Cerebellar cortex (tissue), 1 donor: ENCODE measurements at regions not wholly inside any gene's neighbourhood (a gene's known extent, or its start where the extent isn't known, plus 50 kb on each side); places are given as distances from the start of the nearest gene placed in this dataset.

ENCODE experiments used
- DNase-seq: peaks from one replicate; pipeline ENCODE4 v3.0.0-alpha.2; 2015; ENCODE audit warnings: low spot score

DNA sequence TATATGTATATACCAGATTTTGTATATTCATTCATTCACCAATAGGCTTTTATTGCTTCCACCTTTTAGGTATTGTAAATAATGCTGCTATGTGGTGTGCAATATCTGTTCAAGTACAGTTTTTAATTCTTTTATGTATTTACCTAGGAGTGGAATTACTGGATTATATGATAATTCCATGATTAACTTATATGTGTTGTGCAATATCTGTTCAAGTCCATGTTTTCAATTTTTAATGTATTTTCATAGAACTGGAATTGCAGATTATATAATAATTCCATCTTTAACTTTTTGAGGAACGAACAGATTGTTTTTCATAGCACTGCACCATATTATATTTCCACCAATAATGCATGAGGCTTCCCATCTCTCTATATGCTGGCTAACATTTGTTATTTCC, 50.6 kb upstream of the L3MBTL4 start:
- DNase-seq = no peak

DNA sequence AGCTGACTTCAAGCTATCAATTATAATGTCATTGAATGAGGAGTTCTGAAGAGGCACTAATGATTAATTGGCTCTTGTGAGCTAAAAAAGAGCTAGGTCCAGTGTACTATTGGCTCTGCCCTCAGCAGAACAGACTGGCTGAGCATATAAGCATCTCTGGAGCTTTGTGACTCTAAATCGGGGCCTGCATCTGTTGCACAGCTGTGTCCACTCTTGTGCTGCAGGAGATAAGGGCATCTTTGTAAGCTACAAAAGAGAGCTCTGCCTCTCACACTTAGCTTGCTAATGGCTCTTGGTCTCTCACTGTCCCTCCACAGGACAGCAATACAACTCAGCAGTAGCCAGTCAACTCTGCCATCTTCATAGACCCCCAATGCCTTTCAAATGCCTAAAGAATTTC, 61.5 kb upstream of the L3MBTL4 start:
- DNase-seq = no peak

- DNase-seq = no peak
Observed at GRCh38 chr18:6476880-6477279, 62.2 kb upstream of the L3MBTL4 start.

DNA sequence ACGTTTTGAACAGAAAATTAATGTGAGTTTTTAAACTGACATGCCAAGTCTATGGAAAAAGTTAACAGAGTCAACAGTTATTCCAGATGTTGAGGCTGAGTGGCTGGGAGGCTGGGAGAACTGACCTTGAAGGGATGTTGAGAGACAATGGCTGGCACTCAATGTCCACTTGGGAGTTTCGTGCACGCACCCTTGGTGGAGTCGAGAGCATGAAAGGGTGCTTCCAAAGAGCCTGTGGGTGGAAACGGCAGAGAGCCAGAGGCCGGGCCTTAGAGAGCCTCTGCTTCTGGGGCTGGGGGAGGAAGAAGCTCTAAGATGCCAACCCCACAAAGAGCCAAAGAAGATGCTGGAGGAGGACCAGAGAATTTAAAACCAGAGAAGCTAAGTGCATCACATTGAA, 63.4 kb upstream of the L3MBTL4 start:
- DNase-seq = no peak

- DNase-seq = no peak
Observed at GRCh38 chr18:6479699-6480098, 65.0 kb upstream of the L3MBTL4 start.

GRCh38 chr18:6482198-6482977, 67.7 kb upstream of the L3MBTL4 start:
- no peak for DNase-seq

GRCh38 chr18:6484659-6485058, 69.9 kb upstream of the L3MBTL4 start:
- no peak for DNase-seq

DNA sequence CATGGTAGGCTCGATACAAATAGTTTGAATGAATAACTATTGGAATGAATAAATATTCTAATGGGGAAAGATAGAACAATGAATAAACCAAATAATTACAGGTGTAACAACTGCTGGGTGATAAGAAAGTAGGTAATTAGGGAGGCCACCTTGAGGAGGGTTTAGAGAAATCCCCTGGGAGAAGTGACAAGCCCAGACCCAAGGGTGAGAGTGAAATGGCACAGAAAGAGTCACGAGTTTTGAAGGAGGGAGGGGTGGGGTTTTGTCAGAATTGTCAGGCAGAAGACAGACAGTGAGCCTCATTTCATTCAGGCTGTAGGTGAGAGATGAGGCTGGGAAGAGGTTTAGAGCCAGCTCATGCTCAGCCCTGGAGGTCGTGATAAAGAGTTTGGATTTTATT, 71.6 kb upstream of the L3MBTL4 start:
- DNase-seq = no peak

DNA sequence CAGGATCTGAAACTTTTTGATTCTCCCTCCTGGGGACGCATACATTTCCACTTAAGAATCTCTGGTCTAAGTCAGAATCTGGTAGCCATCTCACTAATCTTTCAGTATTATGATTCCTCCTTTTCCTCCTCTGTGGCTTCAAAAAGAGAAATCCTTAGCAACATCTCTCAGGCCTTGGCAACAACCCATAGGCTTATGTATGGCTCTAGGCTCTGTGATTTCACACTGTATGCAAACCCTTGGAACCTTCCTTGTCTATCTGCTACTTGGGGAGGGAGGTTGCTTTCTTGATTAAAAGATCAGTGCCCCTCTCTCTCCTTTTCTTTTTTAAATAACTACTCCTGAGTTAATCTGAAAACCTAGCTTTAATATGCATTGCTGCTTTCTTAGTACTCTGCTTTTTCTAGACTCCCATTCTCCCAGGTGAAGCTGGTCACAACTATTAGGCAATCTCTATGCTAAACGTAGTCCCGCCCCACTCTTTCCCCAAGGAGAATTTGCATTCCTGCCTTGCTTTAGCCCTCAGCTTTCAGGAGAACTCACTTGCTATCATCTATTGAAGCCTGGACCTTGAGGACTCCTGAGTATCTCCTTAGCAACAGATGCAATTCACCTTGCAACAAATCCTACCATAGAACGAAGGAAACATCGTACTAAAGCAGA, 72.2 kb upstream of the L3MBTL4 start:
- DNase-seq = no peak

GRCh38 chr18:6487968-6488367, 73.3 kb upstream of the L3MBTL4 start:
- no peak for DNase-seq

- DNase-seq = no peak
Observed at GRCh38 chr18:6488956-6489355, 74.2 kb upstream of the L3MBTL4 start.

DNA sequence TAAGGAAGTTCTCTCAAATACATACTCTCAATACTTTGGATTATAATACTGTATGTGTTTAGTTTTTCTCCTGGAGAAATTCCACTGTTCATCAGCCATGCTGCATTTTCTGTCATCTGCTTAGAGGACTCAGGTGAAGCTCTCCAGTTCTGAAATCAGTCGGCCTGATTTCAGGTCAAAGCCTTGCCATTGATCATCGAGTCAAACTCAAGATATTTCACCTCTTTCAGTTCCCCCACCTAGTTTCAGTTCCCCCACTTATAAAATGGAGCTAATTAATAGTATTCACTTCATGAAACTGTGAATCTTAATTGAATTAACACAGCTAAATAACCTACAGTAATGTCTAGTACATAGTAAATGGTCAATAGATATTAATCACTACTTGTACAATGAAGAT, 75.3 kb upstream of the L3MBTL4 start:
- DNase-seq = no peak

GRCh38 chr18:6493194-6493593, 78.5 kb upstream of the L3MBTL4 start:
- no peak for DNase-seq

- no peak for DNase-seq
Observed at GRCh38 chr18:6495536-6495935, 80.8 kb upstream of the L3MBTL4 start.

DNA sequence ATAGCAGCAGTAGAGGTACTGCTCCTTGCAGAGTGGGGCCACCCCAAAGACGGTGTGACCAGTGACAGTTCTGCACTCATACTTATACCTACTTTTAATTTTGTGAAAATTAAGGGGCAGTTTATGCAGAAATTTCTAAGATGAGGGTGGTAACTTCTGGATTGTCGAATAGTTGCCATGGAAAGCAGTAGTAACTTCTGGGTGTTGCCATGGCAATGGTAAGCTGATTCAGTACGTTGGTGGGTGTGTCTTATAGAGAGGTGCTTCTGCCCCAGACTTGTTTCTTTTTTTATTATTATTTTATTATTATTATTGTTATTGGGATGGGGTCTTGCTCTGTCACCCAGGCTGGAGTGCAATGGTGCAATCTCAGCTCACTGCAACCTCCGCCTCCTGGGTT, 82.8 kb upstream of the L3MBTL4 start:
- no peak for DNase-seq

DNA sequence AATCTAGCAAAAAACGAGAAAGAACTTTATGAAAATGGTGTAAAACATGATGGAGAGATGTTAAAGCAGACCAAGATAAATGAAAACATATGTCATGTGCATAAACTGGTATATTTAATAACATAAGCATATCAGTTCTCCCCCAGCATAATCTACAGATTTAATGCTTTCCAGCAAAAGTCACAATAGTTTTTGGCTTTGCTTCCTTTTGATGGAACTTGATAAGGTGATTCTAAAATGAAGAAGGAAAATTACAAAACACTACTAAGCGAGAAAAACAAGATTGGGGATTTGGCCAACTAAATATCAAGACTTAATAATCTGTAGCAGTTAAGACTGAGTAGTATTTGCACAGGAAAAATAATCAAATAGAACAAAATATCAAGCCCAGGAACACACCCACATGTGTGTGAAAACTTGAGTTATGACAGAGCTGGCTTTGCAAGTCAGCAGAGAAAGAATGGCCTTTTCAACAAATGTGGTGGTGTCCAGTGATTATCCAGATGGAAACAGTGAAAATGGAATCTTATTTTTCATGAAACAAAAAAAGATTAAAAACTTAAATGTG, 83.7 kb upstream of the L3MBTL4 start:
- no peak for DNase-seq

- DNase-seq = no peak
Observed at GRCh38 chr18:6504605-6505497, 90.1 kb upstream of the L3MBTL4 start.

DNA sequence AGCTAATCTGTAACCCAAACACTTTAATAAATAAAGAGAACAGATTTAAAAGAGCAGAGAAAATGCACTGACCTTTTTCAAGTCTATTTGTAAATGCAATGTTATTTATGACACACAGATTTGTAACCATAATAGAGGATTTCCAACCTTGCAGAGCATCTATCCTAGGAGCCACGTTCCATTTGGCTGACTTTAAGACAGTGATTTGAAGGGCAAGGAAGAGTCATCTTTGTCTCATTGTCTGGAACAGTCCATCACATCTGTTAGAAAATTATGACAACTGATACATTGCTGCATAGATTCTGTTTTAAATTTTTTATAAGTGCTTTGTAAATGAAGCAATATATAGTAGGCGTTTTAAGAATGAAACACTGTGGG, 90.8 kb upstream of the L3MBTL4 start:
- DNase-seq = no peak

DNA sequence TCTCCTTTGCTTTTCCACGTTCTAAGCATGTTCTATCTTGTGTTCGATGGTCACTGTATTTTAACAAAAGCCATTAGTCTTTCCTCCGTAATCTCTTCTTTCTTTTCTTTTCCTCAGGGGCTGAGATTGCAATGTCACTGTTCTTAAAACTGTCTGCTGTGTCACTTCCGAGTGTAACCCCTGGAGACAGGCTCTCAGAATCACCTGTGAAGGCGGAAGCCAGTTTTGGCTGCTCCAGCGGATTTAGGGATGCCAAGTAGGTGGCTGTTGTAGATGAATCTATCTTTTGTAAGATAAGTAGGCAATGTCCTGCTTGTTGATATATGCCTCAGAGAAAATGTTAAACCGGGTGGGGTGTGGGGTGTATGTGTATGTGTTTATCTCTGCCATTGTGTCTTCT, 94.7 kb upstream of the L3MBTL4 start:
- no peak for DNase-seq

- DNase-seq = no peak
Observed at GRCh38 chr18:6509832-6510231, 95.1 kb upstream of the L3MBTL4 start.

GRCh38 chr18:6520901-6521300, 106.2 kb upstream of the L3MBTL4 start:
- no peak for DNase-seq

GRCh38 chr18:6521803-6522418, 107.2 kb upstream of the L3MBTL4 start:
- DNase-seq = no peak
